Kidney capillary endothelial cell (primary cell): ENCODE measurements at regions not wholly inside any gene's neighbourhood (a gene's known extent, or its start where the extent isn't known, plus 50 kb on each side); places are given as distances from the start of the nearest gene placed in this dataset.
"Not testable (repeated sequence)": the region's sequence is repeated elsewhere in the genome, so short reads cannot be mapped to it uniquely, and the experiment has no call there.

ENCODE experiments used
- DNase-seq: peaks from one replicate; pipeline ENCODE4 v3.0.0-alpha.2; 2018; ENCODE audit warnings: low spot score

DNA sequence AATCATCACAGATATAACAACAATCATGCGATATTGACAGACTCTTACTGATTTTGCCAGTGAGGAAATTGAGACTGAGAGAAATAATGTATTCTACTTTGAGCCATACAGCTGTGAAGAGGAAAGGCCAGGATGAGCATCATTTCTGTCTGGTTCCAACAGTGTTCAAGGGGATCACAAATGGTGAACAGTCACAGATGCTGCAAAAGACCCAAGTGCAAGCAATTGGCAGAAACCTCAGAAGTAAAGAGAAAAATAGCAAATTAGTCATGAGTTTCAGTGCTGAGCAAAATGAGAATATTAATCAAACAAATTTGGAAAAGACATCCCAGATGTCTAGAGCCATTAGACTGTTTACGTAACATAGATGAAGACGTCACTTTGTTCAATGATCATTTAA lies 114.1 kb downstream of the RAB38 start:
- no peak for DNase-seq

GRCh38 chr11:88059326-88059725 lies 115.9 kb downstream of the RAB38 start:
- no peak for DNase-seq

DNA sequence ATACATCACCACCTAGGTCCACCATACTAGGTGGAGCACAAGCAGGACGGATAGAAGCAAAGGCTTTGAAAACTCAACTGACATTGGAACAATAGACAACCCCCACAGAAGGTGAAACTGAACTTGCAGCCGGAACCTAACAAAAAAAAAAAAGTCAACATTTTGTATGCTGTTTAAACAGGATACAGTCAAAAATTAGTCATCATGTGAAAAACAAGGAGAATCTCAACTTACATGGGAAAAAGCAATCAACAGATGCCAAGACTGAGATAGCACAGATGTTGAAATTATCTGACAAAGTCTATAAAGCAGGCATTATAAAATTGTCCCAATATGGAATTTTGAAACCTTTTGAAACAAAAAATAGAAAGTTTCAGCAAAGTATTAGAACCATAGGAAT lies 123.8 kb downstream of the RAB38 start:
- DNase-seq: peak; percentile 77

DNA sequence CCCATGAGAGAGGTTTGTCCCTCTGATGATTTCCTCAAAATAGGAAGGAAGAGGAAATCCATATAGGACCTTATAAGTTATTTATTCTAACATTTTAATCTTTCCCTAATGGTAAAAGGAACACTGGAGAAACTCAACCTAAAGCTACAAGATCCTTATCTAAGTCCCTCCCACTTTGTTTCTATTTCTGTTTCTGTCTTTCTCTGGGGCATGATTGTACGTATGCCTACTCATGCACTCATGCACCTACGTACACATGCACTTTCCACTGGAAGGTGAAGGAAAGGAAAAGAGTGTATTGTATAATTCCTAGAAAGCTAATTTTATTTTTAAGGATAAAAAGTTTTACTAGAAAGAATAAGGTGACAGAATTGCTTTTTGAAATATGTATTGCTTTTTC lies 125.0 kb downstream of the RAB38 start:
- DNase-seq: no peak

- not testable (repeated sequence) for DNase-seq
Observed at GRCh38 chr11:88045288-88045687, 130.0 kb downstream of the RAB38 start.

GRCh38 chr11:88044658-88045057 lies 130.6 kb downstream of the RAB38 start:
- DNase-seq: not testable (repeated sequence)

DNA sequence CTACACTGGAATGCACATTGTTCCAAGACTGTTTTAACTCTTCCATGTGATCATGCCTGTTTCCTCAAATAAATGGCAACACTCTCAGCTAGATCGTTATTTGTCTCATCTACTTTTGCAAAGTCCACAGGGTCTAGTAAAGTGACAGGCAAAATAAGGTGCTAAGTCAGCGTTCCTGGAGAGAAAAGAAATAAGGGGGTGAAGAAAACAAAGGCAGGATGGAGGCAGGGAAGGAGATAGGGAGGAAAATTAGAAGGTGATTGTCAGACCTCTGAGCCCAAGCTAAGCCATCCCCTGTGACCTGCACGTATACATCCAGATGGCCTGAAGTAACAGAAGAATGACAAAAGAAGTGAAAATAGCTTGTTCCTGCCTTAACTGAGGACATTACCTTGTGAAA lies 132.1 kb downstream of the RAB38 start:
- DNase-seq: no peak

- DNase-seq: no peak
Observed at GRCh38 chr11:88042647-88043046, 132.6 kb downstream of the RAB38 start.

DNA sequence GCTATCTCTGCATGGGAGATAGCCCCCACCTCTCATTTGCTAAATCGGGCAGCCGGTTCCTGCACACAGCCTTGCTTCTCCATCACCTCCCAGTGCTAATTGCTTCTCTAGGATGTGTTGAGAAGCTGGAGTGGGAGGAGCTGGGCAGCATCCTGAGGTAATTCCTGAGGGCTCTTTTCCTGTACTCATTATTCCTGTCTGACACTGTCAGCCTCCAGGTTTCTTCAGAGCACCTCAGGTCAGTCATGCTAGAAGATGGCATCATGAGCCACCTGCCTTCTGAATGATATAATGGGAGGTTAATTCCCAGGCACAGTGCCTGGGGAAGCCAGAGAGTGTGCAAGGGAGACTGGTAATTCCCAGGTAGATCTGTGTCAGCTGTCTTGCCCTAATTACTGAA lies 133.0 kb downstream of the RAB38 start:
- DNase-seq: no peak

GRCh38 chr11:88041679-88042078 lies 133.6 kb downstream of the RAB38 start:
- DNase-seq: no peak

DNA sequence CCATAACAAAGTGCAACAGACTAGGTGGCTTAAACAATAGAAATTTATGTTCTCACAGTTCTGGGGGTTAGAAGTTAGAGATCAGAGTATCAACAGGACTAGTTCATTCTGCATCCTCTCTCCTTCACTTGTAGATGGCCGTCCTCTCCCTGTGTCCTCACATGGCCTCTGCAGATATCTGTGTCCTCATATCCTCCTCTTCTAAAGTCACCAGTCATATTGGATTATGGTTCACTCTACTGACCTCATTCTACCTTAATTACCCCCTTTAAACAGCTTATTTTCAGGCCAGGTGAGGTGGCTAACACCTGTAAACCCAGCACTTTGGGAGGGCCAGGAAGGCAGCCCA lies 135.1 kb downstream of the RAB38 start:
- no peak for DNase-seq

DNA sequence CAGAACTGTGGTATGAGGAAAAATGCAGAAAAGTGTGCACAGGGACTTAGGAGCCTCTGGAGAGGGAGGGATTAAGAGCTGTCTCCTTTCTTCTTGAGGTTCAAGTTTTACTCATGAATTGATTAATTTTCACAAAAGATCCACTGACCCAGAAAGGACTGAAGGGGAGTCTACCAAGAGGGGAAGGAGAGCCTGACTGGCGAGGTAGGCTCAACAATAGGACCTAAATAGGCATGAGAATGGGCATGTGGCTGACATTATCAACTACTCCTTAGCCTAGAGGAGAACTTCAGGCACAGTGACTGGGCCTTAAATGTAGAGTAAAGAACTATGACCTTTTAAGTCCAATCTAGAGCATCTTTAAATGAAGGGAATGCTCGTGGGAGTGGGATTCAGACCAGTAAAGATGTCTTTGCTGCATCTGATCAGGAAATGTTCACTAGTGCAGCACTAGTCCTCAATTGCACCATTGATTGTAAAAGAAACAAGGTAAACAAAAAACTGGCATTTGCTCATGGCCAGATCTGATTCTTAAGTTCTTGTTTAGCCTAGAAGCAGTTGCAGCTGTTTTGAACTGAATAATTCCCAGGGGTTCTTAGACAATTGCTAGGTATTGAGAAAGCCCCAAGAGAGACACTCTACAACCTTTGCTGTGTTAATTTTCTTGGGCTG lies 135.6 kb downstream of the RAB38 start:
- no peak for DNase-seq

- no peak for DNase-seq
Observed at GRCh38 chr11:88038063-88038462, 137.2 kb downstream of the RAB38 start.

- no peak for DNase-seq
Observed at GRCh38 chr11:88036701-88037100, 138.5 kb downstream of the RAB38 start.

DNA sequence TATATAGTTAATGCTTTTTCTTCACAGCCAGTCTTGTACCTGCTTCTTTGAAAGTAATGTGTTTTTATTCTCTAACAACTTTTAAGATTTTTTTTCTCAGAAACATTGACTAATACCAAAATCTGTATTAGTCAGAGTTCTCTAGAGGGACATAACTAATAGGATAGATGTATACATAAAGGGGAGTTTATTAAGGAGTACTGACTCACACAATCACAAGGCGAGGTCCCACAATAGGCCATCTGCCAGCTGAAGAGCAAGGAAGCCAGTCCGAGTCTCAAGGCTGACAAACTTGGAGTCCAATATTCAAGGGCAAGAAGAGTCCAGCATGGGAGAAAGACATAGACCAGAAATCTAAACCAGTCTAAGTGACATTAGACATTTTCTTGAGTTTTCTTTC lies 140.0 kb downstream of the RAB38 start:
- DNase-seq: no peak

DNA sequence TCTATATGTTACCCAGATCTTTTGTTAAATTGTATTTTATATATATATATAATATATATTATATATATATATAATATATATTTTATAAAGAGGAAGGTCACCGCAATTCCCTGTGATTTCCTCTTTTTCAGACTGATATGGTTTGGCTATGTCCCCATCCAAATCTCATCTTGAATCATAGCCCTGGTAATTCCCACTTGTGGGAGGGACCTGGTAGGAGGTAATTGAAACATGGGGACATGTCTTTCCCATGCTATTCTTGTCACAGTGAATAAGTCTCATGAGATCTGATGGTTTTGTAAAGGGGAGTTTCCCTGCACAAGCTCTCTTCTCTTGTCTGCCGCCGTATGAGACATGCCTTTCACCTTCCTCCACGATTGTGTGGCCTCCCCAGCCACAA lies 157.6 kb downstream of the RAB38 start:
- no peak for DNase-seq

GRCh38 chr11:88016392-88017170 lies 158.7 kb downstream of the RAB38 start:
- DNase-seq: peak; percentile 80

DNA sequence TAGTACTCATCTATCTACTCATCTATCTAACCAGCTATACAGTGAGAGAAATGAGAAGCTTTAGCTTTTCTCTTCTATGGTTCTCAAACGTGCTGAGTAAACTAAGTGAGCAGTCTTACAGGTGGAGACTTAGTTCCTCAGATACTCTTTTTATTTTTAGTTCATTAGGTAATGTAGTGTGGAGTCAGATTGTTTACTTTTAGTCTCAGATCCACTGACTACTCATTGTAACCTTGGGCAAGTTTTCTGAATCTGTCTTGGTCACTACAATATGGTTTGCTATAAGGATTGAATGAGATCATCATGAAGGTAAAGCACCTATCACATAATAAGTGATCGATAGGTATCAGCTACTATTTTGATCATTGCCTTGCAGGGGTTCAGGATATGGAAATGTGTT lies 160.1 kb downstream of the RAB38 start:
- no peak for DNase-seq

- no peak for DNase-seq
Observed at GRCh38 chr11:88013508-88014065, 161.7 kb downstream of the RAB38 start.

DNA sequence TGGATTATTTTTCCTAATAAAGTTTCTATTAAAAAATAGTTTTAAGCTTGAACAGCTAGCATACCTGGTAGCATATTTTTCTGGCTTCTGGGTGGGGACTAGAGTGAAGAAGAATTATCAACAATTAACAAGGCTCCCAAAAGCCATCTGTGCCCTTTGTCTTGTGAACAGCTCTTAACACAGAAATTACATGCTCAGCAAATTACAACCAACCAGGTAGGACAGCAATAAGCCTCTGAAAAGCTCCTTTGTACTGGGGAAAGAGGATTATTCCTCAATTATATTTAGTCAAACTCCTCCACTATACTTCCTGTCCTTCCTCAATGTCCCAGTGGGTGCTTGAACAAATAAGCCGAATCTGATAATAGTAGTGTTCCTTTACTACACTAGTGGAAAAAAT lies 162.8 kb downstream of the RAB38 start:
- no peak for DNase-seq

GRCh38 chr11:87976009-87976408 lies 199.2 kb downstream of the RAB38 start:
- DNase-seq: no peak

DNA sequence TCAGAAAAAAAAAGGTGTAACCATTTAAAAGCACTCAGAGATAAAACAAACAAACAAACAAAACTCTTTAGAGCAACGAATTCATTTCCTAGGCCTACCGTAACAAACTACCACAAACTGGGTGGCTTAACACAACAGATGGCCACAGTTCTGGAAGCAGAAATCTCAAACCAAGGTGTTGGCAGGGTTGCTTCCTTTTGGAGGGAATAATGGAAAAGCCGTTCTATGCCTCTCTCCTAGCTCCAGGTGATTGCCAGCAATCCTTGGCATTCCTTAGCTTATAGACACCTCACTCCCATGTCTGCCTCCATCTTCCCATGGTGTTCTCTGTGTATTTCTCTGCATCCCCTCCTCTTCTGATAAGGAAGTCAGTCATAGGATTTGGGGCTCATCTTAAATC lies 200.4 kb downstream of the RAB38 start:
- DNase-seq: no peak

- no peak for DNase-seq
Observed at GRCh38 chr11:87972133-87972532, 203.1 kb downstream of the RAB38 start.

DNA sequence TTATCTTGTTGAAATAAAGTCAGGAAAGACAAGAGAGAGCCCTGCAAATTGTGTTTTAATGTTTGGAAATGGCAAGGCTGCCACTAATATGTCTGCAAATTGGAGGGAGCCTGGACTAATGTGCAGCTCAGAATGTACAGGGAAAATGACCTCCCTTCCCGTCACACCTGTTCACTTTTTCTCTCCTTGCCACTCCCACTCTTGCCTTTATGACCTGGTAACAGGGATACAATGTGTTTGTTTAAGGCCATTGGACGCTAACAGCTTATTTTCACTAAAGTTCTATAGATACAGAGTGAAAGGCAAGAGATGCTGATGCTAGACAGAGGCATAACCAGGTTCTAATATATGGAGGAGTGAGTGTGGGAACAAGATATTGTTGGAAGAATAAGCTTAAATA lies 203.9 kb downstream of the RAB38 start:
- no peak for DNase-seq
